CMK (cell line): ENCODE measurements at regions not wholly inside any gene's neighbourhood (a gene's known extent, or its start where the extent isn't known, plus 50 kb on each side); places are given as distances from the start of the nearest gene placed in this dataset.
A peak's percentile ranks its signal among the peaks of the same experiment; 100 is the strongest.
"Not testable (repeated sequence)": the region's sequence is repeated elsewhere in the genome, so short reads cannot be mapped to it uniquely, and the experiment has no call there.

ENCODE experiments used
- DNase-seq: peaks from one replicate; pipeline ENCODE4 v3.0.0-alpha.2; 2010; ENCODE audit warnings: low read depth

GRCh38 chr9:135405145-135405464 is 74.5 kb upstream of the PPP1R26 start:
- DNase-seq: not testable (repeated sequence)

DNA sequence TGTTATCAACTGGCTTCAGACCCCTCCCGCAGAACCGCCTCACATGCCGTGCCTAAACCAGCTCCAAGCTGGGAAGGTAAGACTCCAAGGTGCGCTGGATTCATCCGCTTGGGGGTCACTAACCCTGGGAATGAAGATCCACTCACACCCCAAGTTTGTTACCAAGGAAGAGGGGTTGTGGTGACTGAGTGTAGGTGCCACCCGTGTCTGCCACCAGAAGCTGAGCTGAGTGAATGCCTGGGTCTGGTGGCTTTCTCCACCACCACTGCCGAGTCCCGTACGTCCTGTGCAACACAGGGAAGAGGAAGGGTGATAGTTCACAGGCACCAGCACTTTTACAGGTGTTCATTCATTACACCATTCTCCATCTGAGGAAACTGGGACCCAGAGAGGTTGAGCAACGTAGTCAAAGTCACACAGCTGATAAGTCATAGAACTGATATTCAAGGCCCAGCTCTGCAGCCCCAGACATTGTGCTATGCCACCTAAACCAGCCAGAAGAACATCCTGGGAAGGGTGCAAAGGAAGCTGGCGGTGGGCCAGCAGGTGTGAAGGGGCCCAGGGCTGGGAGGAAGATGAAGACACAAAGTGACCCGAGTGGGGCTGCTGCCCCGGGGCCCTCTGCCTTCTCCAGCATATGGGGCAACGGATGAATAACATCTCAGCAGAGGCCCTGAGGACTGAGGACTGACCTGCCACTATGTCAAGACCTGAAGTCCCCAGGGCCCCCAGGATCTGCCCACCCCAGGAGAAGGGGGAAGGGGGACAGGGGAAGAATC is 70.9 kb upstream of the PPP1R26 start:
- DNase-seq: no peak

DNA sequence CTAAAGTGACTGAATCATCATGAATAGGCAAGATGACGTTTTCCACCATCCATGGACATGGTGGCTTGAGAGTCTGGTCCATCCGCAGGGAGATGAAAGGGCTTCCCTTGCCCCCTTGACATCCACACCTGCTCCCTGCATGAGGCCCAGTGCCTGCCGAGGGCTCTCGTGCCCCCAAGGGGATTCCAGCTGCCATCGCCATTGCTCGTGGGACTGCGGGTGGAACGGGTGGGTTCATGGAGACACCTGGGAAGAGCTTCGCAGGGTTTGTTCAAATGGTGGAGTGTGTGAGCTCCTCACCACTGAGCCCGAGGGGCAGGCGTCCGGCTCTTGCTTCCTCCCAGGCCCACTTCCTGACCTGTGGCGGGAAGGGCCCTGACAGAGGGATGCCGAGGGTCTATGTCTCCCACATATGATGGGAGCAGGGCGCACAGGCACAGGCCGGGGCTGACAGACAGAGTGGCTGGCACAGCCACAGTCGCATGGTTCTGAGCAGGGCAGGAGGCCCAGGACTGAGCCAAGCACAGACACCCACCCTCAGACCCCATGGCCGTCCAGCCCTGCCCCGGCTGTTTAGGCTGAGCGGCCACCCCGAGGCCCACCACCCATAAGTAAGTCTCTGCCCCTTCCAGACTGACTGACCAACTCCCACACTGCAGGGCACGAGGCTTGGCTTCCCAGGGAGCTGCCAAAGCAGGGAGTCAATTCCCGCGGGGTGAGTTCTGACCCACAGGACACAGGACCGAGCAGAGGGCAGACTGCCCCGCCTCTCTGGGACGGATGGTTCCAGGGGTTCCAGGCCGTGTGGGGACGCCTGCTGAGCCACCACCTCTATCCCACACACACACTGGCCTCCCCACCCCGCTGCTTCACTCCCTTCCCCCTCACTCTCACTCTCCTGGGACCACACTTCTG is 70.0 kb upstream of the PPP1R26 start:
- no peak for DNase-seq

GRCh38 chr9:135410421-135410820 is 69.2 kb upstream of the PPP1R26 start:
- no peak for DNase-seq

GRCh38 chr9:135410831-135411473 is 68.6 kb upstream of the PPP1R26 start:
- DNase-seq: no peak

DNA sequence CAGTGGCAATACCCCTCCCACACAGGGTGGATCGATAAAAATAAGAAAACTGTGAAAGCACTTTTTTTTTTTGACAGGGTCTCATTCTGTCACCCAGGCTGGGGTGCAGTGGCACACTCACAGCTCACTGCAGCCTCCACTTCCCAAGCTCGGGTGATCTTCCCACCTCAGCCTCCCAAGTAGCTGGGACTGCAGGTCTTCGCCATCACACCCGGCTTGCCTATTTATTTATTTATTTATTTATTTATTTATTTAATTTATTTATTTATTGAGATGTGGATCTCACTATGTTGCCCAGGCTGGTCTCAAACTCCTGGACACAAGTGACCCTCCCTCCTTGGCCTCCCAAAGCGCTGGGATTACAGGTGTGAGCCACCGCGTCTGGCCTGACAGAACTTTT is 68.0 kb upstream of the PPP1R26 start:
- not testable (repeated sequence) for DNase-seq

GRCh38 chr9:135412315-135413085 is 67.1 kb upstream of the PPP1R26 start:
- peak; percentile 34 for DNase-seq

DNA sequence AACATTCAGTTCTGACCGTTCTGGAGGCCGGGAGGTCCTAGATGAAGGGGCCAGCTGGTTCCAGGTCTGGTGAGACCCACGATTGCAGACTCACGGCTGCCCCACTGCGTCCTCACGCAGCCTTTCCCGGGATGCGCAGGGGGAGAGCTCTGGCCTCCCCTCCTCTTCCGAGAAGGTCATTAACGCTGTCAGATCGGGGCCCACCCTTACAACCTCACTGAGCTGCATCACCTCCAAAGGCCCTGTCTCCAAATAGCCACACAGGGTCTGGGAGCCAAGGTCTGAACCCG is 66.6 kb upstream of the PPP1R26 start:
- DNase-seq: no peak

DNA sequence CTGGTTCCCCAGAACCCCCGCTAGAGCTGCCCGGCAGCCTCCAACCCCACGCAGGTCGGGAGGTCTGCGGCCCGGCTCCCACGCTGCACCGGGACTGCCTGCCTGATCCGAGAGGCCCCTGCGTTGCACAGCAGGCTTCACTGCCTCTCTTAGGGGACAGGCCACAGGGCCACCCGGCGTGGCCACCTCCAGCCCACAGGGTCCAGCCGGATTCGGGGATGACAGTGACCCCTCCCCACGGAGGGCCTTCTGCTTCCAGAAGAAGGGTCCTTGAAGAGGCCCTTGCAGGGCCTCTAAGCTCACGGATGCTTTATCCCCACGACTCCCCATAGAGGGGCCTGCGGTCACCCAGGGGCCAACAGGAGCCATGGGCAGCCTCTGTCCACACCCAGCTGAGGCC is 66.1 kb upstream of the PPP1R26 start:
- no peak for DNase-seq

DNA sequence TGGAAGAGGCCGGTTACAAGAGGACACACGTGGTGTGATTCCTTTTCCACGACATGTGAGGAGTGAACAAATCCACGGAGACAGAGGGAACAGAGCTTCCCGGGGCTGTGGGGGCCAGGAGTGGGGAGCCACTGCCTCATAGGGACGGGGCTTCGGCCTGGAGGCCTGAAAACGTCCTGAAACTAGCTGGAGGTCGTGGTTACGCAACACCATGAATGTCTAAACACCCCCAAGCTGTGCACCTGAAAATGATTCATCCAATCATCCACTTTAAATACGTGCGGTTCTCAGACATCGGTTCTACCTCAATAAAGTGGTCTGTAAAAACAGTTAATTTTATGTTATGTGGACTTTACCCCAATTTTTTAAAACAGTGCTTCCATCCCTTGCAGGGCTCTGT is 65.3 kb upstream of the PPP1R26 start:
- DNase-seq: no peak

GRCh38 chr9:135415586-135415985 is 64.0 kb upstream of the PPP1R26 start:
- DNase-seq: no peak

GRCh38 chr9:135416664-135417290 is 62.8 kb upstream of the PPP1R26 start:
- no peak for DNase-seq

DNA sequence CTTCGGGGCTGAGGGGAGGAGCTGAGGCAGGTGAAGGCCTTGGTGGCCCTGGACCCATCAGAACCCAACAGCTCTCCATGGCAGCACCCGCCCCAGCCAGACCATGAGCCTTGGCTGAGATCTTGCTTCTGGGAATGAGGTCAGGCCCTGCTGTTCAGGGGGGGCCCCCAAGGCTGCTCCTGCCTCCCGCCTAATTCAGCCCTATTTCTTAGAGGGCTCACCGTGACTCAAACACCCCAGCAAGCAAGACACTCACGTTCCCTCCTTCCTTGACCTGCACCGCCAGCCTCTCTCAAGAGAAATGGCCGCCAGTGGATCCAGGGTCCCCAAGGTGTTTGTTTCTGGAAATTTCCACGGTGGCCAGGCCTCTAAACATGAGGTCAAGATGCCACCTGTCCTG is 61.4 kb upstream of the PPP1R26 start:
- no peak for DNase-seq

GRCh38 chr9:135419106-135419505 is 60.5 kb upstream of the PPP1R26 start:
- no peak for DNase-seq

DNA sequence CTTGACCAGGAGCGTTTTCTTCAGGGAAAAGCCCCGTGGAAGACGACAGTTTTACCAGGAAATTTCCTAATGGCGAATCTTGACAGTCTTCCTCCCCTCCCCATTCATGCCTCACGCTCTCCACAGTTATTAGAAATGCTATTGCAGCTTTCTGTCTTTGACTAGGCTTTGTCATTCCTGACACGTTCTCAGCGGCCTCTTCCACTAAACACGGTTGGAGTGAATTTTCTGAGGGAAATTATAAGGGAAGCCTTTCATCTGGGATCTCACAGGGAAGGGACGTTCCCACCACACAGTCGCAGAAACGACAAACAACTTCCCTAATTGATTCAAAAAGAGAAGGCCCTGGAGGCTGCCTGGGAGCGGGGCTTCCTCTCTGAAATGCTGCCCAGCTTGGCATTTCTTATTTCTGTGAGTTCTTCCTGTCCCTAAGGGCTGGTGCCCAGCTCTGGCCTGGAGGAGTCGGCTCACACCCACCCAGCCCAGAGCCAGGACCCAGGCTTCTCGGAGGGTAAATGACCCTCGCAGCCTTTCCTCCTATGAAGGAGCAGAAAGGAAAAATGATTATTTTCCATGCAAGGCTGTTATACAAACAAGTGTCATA is 57.1 kb upstream of the PPP1R26 start:
- DNase-seq: no peak

DNA sequence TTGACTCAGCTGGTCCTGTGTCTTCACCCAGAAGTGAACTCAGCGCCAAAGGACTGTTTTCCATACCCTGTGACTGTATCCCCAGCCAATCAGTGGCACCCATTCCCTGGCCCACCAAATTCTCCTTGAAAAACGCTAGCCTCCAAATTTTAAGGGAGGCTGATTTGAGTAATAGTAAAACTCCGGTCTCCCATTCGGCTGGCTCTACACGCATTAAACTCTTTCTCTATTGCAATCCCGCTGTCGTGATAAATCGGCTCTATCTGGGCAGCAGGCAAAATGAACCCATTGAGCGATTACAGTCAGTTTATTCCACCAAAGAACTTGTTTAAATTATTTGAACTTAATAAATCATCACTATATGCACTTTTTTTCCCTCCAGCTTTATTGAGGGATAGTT is 55.9 kb upstream of the PPP1R26 start:
- no peak for DNase-seq
